GM21367 (cell line): ENCODE measurements at regions not wholly inside any gene's neighbourhood (a gene's known extent, or its start where the extent isn't known, plus 50 kb on each side); places are given as distances from the start of the nearest gene placed in this dataset.
"Not testable (repeated sequence)": the region's sequence is repeated elsewhere in the genome, so short reads cannot be mapped to it uniquely, and the experiment has no call there.

Experiments
- ATAC-seq: cut with Tn5 transposase; IDR thresholded peaks from one replicate; pipeline ENCODE4 v1.9.1; 2021; ENCODE audit not compliant: unreplicated experiment

DNA sequence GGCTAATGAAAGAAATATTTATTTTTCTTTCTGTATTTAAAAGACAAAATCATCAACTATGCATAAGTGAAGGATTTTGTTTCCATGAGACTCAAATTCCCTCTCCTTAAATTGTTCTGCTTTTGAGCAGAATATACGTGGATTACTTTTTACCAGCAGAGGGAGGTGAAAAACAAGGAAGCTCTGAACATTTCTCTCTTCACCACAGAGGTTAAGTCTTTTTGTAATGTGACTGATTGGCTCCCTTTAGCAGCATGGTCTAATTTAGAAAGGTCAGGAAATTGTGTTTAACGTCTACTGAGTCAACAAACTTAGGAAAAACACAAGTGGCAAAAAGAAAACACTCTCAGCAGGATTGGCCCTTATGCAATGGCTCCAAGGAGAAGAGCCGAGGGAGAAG, 55.1 kb upstream of the F9 start:
- no peak for ATAC-seq

DNA sequence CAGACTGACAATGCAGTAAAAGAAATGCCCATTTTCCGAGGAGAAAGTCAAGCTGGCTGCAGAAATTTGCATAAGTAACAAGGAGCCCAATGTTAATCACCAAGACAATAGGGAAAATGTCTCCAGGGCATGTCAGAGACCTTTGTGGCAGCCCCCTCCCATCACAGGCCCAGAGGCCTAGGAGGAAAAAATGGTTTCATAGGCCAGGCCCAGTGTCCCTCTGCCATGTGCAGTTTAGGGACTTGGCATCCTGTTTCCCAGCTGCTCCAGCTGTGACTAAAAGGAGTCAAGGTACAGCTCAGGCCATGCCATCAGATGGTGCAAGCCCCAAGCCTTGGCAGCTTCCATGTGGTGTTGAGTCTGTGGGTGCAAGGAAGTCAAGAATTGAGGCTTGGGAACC, 68.6 kb upstream of the F9 start:
- not testable (repeated sequence) for ATAC-seq

DNA sequence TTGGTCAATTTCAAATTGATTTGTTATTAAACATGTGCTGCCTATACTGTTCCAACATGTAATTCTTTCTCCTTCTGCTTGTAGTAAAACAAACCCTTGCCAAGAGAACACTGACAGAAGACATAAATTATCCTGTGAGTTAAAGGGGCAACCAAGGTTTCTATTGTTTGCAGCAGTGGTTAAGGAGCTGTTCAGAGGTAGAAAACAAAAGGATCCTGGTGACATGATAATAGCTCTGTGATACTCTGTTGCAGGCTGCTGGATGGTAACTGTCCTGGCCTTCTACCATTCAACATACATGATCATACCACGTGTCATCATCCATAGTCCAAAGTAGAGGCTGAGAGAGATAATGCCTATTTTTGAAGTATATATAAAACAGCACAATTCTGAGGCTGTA, 75.8 kb upstream of the F9 start:
- ATAC-seq: no peak

DNA sequence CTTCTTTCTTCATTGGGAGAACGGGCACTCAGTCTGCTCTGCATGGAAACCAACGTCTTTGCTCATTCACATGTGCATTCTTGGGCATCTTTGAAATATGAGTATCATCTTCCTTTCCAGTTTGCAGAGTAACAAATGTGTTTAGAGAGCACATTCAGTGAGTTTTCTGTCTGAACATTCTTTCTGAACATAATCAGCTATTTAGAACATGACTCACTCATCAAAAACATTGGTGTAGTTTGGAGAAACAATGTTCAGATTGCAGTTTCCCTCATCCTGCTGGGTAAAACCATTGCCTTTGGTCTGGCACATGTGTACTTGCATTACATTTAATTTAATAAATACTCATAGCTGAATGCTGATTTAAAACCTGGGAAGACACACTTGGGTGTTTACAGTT, 81.5 kb upstream of the F9 start:
- ATAC-seq: no peak

DNA sequence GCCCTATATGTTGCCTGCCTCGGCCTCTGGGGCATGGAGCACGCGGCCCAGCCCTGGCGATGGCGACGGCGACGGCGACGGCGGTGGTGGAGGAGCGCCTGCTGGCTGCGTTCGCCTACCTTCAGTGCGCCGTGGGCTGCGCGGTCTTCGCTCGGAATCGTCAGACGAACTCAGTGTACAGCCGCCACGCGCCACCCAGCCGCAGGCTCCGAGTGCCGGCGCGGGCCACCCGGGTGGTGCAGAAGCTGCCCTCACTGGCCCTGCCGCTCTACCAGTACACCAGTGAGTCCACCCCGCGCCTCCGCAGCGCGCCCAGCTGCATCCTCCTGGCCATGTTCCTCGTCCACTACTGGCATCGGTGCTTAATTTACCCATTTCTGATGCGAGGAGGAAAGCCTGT, 83.7 kb upstream of the F9 start:
- no peak for ATAC-seq

DNA sequence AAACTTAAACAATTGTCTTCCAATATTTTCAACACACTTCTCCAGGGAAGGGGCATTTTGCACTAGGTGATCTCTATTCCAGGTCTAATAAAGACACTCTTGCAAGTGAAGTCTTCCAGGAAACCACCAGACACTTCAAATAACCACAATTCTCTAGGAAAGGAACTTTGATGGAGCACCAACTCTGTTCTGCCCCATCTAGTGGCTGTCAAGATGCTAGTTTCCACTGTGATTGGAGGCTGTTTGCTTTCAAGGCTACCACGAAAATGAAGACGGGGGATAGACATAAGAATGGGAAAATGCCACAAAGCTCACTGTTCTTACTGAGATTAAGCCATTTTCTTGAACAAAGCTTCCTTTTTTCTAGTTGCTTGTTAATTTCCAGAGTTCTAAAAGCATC, 100.6 kb upstream of the F9 start:
- ATAC-seq: no peak

DNA sequence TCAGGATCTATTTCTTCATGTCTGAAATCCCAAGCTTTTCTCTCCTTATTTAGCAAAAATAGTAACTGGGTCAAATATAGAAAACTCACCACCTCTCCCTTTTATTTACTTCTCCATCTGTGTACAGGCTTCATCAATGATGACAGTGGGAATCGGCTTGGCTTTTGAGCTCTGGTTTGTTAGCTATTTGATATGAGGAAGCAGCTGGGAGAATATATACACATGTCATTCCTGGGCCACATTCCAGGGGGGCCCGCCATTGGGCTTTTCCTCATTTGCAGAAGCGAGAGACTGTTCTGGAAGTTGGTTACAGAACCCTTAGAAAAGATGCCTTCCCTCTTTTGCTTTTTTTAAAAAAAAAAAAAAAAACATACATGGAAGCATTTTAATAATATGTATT, 107.4 kb upstream of the F9 start:
- no peak for ATAC-seq

DNA sequence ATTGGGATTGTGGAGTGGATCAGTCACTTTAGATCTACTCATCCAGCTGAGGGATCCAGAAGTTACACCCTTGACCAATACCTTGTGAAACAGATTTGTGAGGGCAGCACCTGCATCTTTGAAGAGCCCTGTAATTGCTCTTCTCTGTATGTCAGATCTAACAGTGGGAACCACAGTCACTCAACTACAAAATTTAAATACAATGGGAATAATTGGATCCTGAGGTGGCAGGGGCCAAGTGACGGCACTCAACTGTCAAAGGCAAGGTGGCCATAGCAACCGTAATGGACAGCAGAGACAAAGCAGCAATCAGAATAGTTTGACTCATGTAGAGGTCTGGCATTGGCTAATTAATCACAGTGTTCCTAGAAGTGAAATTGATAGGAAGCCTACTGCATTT, 132.3 kb upstream of the F9 start:
- not testable (repeated sequence) for ATAC-seq

DNA sequence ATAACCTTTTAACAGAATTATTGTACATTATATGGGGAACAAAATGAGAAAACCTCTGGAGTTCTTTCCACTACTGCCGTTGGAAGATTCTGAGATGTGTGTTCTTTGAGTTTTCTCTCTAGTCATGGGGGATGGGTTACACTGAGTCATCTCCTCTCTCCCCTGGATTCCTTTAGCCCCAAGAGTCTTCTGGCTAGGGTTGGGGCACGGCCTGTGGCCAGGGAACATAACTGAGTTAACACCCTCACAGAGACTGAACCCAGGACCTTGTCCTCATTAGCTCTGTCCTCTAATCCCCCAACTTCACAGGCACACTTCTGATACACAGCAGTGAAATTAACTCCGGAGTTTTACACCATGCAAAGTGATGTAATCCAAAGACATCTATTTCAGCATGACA, 142.3 kb upstream of the F9 start:
- no peak for ATAC-seq

DNA sequence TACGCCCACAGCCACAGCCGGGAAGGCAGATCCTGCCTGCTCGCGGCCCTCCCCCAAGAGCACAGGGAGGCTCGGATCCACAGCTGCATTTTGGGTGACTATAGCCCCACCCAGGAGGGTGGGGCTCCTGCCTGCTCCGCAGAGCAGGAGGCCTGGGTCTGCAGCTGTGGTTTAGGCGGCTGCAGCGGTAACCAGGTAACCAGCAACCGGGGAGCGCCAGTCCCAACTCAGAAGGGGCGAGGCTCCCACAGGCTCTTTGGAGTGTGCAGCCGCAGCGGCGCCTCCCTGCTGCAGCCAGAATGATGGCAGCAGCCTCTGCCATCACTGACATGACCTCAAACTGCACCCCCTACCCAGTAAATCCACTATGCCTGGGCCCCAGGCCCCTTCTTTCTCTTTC, 148.0 kb upstream of the F9 start:
- no peak for ATAC-seq

DNA sequence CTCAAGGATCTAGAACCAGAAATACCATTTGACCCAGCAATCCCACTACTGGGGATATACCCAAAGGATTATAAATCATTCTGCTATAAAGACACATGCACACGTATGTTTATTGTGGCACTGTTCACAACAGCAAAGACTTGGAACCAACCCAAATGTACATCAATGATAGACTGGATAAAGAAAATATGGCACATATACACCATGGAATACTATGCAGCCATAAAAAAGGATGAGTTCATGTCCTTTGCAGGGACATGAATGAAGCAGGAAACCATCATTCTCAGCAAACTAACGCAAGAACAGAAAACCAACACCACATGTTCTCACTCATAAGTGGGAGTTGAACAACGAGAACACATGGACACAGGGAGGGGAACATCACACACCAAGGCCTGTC, 154.0 kb upstream of the F9 start:
- ATAC-seq: not testable (repeated sequence)

DNA sequence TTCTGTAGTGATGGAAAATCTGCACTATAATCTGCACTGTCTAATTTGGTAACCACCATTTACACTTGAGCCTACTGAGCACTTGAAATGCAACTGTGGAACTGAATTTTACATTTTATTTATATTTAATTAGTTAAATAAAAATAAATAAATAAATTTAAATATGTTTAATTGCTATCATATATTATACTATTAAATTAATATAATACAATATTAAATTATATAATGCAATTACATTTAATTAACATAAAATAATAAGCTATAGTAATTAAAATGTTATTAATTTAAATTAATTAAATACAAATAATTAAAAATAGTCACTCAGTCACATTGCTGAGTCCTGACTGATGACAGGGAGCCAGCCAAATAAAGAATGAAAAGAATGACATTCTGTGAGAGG, 170.2 kb upstream of the F9 start:
- no peak for ATAC-seq

DNA sequence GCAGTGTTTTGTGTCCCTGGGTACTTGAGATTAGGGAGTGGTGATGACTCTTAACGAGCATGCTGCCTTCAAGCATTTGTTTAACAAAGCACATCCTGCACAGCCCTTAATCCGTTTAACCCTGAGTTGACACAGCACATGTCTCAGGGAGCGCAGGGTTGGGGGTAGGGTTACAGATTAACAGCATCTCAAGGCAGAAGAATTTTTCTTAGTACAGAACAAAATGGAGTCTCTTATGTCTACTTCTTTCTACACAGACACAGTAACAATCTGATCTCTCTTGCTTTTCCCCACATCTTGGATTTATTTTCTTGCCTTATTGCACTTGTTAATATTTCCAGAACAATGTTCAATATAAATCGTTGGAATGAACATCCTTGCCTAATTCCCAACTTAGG, 187.9 kb upstream of the F9 start:
- ATAC-seq: not testable (repeated sequence)

DNA sequence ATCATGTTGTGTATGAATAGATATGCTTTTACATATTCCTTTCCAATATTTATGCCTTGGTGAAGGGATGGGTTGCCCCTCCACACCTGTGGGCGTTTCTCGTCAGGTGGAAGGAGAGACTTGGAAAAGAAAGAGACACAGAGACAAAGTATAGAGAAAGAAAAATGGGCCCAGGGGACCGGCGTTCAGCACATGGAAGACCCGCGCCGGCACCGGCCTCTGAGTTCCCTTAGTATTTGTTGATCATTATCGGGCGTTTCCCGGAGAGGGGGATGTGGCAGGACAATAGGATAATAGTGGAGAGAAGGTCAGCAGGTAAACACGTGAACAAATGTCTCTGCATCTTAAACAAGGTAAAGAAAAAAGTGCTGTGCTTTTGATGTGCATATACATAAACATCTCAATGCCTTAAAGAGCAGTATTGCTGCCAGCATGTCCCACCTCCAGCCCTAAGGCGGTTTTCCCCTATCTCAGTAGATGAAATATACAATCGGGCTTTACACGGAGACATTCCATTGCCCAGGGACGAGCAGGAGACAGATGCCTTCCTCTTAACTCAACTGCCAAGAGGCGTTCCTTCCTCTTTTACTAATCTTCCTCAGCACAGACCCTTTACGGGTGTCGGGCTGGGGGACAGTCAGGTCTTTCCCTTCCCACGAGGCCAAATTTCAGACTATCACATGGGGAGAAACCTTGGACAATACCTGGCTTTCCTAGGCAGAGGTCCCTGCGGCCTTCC, 188.5 kb upstream of the F9 start:
- ATAC-seq: not testable (repeated sequence)

DNA sequence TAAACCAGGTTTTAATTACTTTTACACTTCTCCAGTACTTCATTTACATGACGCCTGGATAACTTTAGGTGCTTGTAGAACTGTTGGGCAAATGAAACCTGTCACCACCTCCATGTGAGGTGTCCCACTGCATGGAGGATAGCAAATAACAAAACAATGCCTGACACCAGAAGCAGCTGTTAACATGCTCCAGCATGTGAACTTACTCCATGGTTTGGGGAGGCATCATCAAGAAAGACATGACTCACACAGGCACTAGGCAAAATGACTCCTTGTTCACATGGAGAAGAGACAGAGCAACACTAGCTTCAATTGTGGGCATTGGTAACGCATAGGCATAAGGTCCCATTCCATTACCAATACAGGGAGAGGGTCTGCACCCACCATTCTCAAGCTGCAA, 198.1 kb upstream of the F9 start:
- ATAC-seq: no peak

DNA sequence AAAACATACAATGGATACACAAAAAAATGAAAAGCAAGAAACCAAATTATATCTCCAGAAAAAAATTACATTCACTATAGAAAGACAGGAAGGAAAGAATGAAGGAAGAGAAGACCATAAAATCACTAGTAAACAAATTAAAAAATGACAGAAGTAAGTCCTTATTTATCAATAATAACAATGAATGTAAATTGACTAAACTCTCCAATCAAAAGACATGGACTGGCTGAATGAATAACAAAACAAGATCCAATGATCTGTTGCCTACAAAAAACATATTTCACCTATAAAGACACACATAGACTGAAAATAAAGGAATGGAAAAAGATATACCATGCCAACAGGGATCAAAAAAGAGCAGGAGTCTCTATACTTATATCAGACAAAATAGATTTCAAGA, 203.2 kb upstream of the F9 start:
- no peak for ATAC-seq

DNA sequence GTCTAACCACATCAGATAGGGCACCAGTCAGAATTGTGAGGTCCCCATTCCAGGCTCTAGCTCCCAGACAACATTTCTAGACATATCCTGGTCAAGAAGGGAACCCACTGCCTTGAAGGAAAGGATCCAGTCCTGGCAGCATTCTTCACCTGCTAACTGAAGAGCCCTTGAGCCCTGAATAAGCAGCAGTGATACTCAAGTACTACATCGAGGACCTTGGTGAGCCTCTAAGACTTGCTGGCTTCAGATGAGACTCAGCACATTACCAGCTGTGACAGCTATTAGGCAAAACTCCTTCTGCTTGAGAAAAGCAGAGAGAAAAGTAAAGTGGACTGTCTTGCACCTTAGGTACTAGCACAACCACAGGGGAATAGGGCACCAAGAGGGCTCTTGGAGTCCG, 205.8 kb upstream of the F9 start:
- ATAC-seq: no peak

DNA sequence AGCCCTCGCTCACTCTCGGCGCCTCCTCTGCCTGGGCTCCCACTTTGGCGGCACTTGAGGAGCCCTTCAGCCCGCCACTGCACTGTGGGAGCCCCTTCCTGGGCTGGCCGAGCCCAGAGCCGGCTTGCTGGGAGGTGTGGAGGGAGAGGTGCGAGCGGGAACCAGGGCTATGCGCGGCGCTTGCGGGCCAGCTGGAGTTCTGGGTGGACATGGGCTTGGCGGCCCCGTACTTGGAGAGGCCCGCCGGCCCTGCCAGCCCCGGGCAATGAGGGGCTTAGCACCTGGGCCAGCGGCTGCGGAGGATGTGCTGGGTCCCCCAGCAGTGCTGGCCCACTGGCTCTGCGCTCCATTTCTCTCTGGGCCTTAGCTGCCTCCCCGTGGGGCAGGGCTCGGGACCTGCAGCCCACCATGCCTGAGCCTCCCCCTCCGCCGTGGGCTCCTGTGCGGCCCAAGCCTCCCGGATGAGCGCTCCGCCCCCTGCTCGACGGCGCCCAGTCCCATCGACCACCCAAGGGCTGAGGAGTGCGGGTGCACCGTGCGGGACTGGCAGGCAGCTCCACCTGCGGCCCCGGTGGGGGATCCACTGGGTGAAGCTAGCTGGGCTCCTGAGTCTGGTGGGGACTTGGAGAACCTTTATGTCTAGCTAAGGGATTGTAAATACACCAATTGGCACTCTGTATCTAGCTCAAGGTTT, 209.7 kb upstream of the F9 start:
- ATAC-seq: not testable (repeated sequence)

DNA sequence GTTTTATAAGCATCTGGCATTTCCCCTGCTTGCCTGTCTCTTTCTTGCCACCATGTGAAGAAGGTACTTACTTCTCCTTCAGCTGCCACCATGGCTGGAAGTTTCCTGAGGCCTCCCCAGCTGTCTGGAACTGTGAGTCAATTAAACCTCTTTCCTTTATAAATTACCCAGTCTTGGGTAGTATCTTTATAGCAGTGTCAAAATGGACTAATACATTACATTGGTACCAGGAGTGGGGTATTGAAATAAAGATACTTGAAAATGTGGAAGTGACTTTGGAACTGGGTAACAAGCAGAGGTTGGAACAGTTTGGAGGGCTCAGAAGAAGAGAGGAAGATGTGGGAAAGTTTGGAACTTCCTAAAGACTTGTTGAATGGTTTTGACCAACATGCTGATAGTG, 223.9 kb upstream of the F9 start:
- ATAC-seq: not testable (repeated sequence)

DNA sequence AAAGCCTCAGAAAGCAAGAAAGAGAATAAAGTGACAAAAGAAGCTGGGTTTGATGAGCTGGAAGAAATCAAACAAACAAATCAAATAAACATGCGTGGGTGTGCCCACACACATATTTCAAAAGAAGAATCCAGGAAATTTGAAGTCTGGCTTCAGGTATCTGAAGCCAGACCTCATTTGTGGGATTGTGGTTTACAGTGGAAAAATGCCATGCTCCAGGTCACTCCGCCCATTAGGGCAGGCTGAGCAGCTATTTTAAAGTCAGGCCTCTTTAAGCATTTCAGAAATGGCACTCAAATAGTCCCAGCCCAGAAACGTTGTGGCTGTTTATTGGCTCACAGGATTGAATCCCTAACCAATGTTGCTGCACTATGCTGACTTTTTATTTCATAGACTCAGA, 226.1 kb upstream of the F9 start:
- ATAC-seq: no peak

DNA sequence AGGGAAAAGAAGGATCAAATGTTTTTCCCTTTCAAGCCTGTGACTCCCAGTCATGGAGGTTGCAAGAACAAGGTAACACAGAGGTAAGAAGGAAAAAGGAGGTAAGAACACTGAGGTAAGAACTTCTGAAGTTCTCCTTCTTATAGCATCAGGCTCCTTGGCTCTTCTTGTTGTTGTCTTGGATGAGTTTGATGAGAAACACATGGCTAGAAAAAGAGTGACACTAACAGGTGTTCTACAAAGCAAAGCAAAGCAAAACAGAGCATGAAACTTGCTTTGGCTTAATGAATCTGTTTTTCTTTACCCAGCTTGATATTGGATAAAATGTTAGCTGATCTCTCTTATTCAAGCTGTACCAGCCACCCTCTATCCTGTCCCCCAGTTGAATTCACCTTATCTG, 231.2 kb upstream of the F9 start:
- no peak for ATAC-seq

DNA sequence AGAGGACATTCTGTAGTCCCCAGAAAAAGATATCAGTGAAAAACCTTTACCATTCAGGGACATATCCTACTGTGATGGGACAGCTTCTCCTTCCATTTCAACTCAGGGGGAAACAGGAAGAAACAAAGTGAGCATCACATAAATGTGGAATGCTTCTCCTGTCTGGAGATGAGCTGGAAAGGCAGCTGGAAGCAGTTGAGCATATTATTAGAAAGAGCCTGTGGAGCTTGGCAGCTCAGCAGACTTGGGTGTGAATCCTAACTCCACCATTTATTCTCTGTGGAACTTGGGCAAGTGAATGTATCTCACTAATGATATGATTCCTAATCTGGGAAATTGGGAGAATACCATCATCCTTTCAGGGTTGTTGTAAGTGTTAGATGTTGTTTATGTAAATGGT, 232.1 kb upstream of the F9 start:
- ATAC-seq: no peak

DNA sequence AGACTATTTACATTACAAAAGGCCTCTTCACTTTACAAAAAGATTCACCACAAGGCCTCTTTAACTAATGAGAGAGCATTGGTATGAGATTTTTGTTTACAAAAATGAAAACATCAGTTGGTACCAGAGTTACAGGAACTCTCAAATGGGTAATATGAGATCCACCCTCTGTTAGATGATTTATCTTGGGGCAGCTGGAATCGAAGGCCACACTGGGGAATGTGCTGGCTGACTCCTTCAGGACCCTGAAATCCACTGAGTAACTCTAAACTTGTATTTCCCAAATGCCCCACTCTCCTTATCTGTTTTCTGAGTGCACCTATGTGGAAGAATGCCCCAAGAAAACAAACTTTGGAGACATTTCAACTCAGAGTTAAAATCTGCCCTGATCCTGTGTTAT, 232.9 kb upstream of the F9 start:
- ATAC-seq: no peak
